Stimulated activated CD8-positive, alpha-beta memory T cell treated with anti-CD3 and anti-CD28 coated beads, Interleukin-12 subunit alpha, Interleukin-12 subunit beta, amount 100 ng/mL, for 1 hour (primary cell): ENCODE measurements at regions not wholly inside any gene's neighbourhood (a gene's known extent, or its start where the extent isn't known, plus 50 kb on each side); places are given as distances from the start of the nearest gene placed in this dataset.

Source experiments
- DNase-seq: peaks from one replicate; pipeline ENCODE4 v3.0.0-alpha.2; 2020; ENCODE audit warnings: low read depth

DNA sequence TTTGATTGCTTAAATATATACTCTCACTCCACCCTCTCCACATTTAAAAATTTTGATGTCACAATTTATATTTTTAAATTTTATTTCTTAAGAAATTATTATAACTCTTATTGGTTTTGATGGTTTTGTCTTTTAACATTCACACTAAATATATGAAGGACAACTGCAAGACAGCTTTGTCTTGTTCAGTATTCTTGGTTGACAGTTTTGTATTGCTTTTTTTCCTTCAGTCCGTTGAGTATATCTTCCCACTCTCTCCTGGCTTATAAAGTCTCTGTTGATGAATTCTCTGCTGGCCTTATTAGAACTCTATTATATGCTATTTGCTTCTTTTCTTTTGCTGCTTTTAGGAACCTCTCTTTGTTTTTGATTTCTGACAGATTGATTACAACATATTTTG is 392.2 kb downstream of the C6orf118 start:
- DNase-seq = no peak

DNA sequence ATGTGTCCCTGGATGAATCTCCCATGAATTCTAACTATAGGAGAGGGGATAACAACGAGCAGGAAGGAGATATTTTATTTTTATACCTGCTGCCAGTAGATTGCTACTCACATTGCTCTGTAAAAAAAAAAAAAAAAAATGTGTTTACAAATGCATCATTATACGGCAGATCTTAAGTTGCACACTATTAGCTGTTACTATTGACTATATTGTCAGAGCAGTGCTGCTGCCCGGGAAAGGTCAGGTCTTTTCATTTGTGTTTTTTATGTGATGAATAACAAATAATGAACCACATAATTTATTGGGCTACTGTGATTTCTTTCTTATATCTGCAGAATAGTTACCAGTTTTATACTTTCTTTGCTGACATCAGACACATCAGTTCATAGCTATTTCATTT is 393.3 kb downstream of the C6orf118 start:
- DNase-seq = no peak

- DNase-seq = no peak
These were observed 397.4 kb downstream of the C6orf118 start for GRCh38 chr6:164911873-164912580.

GRCh38 chr6:164911151-164911550 is 398.3 kb downstream of the C6orf118 start:
- DNase-seq = no peak

- DNase-seq = no peak
These were observed 402.6 kb downstream of the C6orf118 start for GRCh38 chr6:164906766-164907165.

- no peak for DNase-seq
These were observed 404.1 kb downstream of the C6orf118 start for GRCh38 chr6:164905311-164905710.

GRCh38 chr6:164898412-164898811 is 411.0 kb downstream of the C6orf118 start:
- DNase-seq = no peak

GRCh38 chr6:164897523-164898235 is 411.7 kb downstream of the C6orf118 start:
- no peak for DNase-seq

- DNase-seq = no peak
These were observed 419.4 kb downstream of the C6orf118 start for GRCh38 chr6:164889980-164890379.

DNA sequence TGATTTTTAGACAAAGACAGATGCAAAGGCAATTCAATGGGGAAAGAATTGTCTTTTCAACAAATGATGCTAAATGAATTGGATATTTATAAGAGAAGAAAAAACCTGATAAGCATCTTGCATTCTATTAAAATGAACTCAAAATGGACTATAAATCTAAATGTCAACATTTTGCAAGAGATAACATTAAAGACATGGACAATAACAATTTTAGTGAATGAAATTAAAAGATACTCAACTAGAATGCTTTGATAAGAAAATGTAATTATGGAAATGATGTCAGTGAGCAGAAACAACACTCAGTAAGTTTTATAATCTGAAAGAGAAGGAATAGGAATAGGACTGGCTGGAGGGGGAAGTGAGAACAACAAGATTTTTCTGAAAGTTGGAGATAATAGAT is 421.7 kb downstream of the C6orf118 start:
- no peak for DNase-seq

- DNase-seq = no peak
These were observed 427.2 kb downstream of the C6orf118 start for GRCh38 chr6:164882236-164882635.

DNA sequence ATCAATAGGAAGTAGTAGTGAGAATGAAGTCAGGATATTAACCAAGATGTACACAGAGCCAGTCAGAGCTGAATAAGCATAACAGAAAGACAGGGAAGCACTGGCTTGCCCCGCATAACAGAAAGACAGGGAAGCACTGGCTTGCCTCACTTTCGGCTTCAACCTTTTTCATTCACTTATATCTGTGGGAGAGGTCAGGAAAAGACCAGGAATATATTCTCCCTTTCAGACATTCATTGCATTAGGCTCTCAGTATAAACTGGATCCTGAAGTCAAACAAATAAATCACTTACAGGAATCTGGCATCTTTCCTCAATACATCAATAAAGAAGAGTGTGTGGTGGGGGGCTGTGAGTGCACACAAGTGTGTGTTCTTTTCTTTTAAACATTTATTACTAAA is 437.6 kb downstream of the C6orf118 start:
- DNase-seq = no peak

DNA sequence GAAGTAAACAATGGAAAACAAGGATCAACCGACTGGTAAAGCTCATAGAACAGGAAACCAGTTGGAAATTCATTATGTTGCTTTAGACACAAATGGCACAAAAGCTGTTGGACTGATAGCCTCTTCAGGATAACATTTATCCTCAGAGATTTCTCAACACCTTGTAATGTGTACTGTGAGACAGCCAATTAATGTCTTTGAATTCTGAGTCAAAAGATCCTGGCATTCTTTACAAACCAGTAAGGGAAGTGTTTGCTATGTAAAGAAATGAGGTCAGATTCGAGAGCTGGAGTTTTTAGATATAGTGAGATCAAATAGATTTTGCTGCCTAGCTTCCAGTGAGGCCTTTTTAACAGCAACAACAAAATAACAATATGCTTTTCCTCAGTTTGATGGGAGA is 439.2 kb downstream of the C6orf118 start:
- DNase-seq = no peak

DNA sequence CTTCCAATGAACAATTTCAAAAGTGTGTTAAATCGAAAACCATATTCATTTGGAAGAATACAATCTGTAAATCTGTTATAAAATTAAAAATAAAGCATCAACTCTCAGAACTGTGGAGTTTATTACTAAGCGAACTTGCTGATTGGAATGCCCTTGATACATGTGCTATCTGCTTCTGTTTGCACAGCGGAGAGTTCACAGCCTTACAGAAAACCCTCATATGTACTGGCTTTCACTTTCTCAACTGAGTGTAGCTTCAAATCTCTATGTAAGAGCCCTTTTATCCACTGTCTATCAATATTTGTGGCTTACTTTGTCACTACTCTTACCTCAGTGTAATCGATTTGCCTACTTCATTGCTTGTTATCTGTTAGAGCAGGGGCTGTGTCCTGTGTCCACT is 447.4 kb downstream of the C6orf118 start:
- no peak for DNase-seq

DNA sequence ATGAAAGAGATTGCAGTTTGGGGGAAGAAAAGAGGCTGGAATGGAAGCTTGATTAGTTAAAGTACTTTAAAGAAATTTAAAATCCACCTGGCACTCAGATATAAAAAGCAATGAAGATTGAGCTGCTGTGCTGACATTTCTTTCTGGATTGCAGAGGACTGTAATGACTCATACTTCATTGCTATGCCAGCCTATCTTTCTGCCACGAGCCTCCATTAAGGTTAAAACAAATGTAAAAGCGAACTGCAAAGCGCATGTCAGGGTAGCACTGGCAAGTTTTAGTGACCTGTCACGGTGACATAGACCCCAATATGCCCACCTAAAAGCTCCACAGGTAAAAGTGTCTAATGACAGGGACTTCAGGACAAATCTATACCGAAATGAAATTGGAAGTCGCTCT is 449.6 kb downstream of the C6orf118 start:
- no peak for DNase-seq

- no peak for DNase-seq
These were observed 453.3 kb downstream of the C6orf118 start for GRCh38 chr6:164856138-164856537.

DNA sequence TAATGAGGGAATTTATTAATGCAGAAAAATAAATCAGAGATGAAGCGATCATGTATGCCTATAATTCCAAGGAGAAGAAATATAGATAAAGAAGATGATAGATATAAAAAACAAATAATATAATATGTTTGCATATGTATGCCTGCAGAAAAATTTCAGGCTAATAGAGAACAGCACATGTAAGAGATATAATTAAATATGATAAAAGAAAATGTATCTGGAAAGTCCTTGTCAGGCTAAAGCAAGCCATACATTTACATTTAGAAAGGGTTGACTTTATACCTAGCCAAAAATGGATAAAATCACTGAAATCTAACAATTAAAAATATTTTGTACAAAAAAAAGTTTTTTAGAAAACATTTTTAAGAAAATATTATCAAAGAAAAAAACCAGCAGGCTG is 454.1 kb downstream of the C6orf118 start:
- DNase-seq = no peak

DNA sequence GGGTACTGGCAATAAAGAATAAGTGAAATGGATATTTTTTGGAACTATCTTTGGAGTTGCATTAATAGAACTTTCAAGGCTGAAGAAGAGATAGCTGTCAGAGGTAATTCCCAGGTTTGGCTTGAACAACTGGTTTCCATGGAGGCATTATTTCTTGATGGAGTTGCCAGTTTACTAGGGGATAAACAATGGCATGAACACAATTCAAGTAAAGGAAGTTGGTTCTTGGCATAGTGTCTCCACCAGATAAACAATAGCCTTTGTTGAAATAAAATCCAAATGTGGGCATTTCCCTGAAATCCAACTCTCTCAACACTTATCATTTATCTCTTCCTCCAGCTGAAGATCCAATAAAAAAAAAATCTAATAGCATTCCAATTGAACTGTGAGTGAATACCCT is 454.9 kb downstream of the C6orf118 start:
- no peak for DNase-seq

- DNase-seq = no peak
These were observed 463.6 kb downstream of the C6orf118 start for GRCh38 chr6:164845773-164846172.

GRCh38 chr6:164842085-164842484 is 467.3 kb downstream of the C6orf118 start:
- DNase-seq = no peak

GRCh38 chr6:164838068-164838615 is 471.3 kb downstream of the C6orf118 start:
- DNase-seq = no peak

DNA sequence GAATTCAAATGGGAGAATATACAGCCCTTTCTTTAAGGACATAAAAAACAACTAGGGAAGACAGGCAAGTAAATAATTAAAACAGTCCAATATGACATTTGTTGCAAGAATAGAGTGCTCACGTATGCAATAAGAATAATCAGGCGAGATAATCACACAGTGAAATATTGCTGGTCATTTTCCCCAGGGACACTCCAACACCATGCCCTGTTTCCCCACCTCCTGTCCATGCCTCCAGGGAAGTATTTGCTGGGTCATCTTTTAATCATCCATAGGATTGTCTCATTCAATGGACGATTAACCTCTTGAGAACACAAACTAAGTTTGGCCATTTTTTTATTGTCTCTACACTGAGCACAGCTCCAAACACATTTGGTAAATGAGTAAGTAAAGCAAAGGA is 472.9 kb downstream of the C6orf118 start:
- DNase-seq = no peak

DNA sequence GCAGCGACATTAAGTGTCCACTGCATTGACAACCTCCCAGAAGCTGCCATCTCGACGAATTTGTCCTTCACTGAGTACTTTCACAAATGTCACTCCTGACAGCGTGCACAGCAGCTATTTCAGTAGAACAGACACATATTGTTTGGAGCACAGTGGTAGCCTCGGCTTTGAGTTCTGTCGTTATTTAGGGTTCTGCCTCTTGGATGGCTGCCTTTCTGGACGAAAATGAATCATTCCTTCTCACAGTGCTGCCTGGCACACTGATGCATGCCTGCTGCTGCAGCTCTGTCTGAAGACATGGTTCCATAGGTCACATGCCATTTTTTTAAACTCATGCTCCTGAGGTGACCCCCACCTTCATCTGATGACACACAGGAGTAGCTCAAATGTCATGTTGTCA is 477.0 kb downstream of the C6orf118 start:
- DNase-seq = no peak

DNA sequence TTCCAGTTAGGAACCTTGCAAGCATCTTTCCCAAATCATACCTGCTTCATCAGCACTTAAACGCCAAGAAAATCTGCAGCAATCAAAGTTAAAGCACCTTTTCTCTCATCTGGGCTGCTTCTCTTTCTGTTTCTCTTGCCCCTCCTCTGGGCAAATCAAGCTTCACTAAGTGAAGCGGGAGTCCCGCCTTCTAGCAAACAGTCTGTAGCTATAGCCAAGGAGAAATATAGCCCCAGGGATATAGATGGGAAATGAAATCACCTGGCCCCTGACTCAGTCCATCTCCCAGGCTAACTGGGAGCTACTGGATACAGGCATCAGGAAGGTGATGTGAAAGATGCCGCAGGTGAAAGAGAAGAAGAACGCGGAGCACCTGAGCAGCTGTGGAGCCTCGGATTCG is 481.9 kb downstream of the C6orf118 start:
- DNase-seq = no peak
